NCI-H146 treated with DMSO at 0.1 percent for 48 hours (cell line): ENCODE measurements at regions not wholly inside any gene's neighbourhood (a gene's known extent, or its start where the extent isn't known, plus 50 kb on each side); places are given as distances from the start of the nearest gene placed in this dataset.
"Not testable (repeated sequence)": the region's sequence is repeated elsewhere in the genome, so short reads cannot be mapped to it uniquely, and the experiment has no call there.

Experiments
- DNase-seq: peaks from one replicate; lab custom pipeline; 2025; ENCODE audit not compliant: unreplicated experiment; lab: John Stamatoyannopoulos, UW

- no peak for DNase-seq
Measured at GRCh38 chr6:141195251-141195832, 937.4 kb upstream of the GJE1 start.

DNA sequence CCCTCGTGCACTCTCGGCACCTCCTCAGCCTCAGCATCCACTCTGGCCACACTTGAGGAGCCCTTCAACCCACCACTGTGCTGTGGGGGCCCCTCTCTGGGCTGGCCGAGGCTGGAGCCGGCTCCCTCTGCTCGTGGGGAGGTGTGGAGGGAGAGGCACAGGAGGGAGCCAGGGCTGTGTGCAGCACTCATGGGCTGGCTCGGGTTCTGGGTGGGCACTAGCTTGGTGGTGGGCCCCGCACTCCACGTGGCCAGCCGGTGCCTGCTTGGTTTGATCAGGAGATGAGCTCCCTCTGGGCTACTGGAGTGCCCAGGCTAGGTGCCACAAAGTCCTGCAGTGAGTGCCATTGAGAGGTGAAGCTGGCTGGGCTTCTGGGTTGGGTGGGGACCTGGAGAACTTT lies 949.4 kb upstream of the GJE1 start:
- no peak for DNase-seq

DNA sequence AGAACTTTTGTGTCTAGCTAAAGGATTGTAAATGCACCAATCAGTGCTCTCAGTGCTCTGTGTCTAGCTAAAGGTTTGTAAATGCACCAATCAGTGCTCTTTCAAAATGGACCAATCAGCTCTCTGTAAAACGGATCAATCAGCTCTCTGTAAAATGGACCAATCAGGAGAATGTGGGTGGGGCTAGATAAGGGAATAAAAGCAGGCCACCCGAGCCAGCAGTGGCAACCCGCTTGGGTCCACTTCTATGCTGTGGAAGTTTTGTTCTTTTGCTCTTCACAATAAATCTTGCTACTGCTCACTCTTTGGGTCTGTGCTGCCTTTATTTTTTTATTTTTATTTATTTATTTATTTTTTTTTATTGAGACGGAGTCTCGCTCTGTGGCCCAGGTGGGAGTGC lies 957.3 kb upstream of the GJE1 start:
- not testable (repeated sequence) for DNase-seq

- DNase-seq: no peak
Measured at GRCh38 chr6:141174932-141175331, 957.8 kb upstream of the GJE1 start.

DNA sequence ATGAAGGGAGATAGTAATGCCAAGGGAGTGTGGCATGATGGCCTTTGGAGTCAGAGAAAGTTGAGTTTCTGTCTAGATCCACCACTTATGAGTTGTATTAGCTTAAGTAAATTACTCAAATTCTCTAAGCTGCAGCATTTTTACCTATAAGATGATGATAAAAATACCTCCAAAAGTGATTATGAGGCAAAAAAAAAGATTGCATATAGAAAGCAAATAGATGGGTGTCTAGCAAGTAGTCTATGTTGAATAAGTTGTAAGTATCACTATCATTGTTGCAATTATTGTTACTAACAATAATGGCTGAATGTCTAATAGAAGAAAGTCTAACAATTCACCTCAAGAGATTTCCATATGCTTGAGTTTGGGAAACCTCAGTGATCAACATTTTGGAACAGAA lies 959.2 kb upstream of the GJE1 start:
- DNase-seq: no peak

DNA sequence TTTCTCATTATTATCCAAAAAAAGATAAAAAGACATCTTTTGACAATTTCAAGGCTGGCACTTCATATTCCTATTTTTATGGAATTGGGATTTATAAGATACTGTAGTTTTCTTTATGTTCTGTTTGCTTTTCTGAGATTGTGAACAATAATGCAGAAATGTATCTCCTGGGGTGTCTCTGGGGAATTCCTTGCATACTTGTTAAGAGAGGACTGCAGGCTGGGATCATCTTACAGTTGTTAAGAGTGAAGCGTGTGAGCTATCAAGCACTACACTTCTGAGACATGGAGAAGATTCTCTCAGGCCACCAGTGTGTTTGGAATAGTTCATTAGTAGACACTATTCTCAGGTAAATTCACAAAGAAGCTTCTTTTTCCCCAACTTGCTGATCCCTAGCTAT lies 963.3 kb upstream of the GJE1 start:
- DNase-seq: no peak

GRCh38 chr6:141167945-141168344 lies 964.8 kb upstream of the GJE1 start:
- no peak for DNase-seq

DNA sequence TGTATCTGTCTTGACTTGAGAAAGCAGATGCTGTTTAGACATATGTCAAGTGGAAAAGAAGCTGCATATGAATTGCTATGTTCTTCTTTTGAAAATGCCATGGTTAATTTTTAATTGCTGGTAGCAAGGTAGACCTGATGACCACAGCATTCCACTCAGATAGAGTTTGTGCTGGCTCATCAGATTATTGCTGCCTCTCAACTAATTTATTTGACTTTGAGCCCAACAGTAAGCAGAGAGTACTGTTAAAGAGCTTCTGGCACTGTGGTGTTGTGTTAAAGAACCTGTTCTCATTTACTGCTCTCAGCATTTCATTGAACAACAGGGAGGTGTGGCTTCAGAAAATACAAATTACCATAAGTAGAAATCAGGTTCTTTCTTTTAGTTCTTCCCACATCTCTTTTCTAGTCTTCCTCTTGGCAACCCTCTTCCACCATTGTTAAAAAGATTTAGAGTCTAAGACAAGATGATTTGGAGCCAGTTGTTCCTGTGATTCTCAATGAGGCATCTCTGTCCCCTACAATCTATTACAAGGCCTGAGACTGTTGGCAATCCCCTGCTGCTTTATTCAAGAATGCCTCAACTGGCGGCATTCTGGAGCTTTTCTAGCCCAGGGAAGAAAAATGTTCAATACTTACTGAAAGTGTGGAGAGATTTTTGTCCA lies 967.6 kb upstream of the GJE1 start:
- no peak for DNase-seq

DNA sequence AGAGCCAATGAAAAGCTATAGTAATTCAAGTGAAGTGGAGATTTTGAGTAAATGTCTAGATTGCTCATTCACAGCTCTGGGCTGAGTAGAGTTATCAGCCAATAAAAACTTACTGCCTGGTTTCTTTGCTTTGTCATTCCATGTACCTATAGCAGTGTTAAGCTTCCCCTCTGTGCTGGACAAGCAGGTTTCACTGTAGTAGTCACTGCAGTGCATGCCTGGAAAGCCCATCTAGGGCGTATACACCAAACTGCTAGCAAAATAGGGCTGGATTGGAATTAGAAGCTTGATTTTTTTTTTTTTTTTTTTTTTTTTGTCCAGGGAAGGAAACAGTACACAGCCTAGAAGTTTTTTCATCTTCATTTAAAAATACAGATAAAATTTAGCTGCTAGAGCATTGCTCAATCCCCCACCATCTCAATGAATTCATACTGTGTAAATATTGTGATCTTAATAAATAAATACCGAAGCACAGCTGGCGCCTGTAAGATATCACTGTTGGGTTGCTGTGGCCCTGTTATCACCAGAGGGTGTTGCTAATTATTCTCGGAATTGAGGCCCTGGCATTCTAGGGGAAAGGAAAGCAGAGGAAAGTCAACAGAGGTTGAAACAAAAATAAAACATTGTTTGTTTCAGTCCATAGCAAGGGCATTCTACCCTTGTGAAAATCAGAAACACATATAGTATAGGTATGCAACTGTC lies 968.5 kb upstream of the GJE1 start:
- peak; percentile 85 for DNase-seq

GRCh38 chr6:141163107-141163506 lies 969.6 kb upstream of the GJE1 start:
- DNase-seq: no peak

DNA sequence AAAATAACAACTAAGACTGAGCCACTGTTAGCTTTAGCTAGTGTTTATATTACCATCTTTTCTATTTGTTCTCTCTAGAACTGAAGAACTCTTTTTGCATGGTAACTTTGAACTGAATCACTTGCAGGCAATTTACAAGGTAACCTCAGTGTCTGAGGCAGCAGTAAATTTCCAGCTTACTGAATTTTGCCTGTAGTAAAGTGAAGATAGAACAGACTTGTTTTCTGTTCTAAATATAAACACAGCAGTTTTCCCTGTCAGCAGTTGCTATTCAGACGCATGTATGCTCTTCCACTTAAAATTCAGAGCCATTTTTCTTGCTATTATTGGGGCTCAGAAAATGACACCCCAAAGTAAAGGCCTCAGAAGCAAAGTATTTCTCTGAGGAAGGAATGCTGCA lies 974.0 kb upstream of the GJE1 start:
- no peak for DNase-seq

GRCh38 chr6:141153563-141153962 lies 979.2 kb upstream of the GJE1 start:
- no peak for DNase-seq

DNA sequence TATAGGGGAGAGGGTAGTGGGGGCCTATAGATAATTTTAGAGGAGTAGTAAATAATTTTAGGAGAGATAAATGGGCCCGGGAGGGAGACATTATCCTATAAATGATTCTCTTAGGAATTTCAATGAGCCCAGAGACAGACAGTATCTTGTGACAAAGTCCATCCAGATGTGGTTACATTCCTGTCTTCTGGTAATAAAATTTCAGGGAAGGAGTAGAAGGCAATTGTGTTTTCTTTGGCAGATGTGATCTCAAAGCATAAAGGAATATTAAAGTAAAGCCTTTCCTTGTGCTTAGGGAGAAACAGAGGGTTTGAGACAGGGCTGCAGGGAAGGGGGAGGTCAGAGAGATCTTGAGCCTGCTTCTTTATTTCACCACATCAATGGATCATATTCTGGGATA lies 979.8 kb upstream of the GJE1 start:
- DNase-seq: no peak

- DNase-seq: no peak
Measured at GRCh38 chr6:141151710-141152417, 980.9 kb upstream of the GJE1 start.

- DNase-seq: no peak
Measured at GRCh38 chr6:141141870-141142269, 990.9 kb upstream of the GJE1 start.

- no peak for DNase-seq
Measured at GRCh38 chr6:141140905-141141304, 991.8 kb upstream of the GJE1 start.

- no peak for DNase-seq
Measured at GRCh38 chr6:141139461-141139860, 993.3 kb upstream of the GJE1 start.

- DNase-seq: no peak
Measured at GRCh38 chr6:141134723-141135122, 998.0 kb upstream of the GJE1 start.

DNA sequence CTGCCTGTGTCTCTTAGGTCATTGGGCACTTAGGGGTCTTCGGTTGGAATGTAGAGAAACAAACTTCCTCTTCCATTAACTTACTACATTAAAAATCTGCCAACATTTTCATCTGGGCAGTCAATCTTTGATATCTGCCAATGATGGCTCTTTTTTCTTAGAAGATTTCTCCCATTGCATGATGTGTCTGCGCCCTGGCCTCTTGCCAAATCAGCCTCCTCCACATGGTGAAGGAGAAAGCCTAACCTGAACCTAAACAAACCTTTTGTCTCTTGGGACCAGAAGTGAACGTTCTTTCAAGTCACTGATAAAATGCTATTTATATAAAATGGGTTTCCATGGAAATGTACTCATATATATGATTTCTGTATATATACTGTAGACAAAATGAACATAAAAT lies 998.9 kb upstream of the GJE1 start:
- DNase-seq: no peak

- DNase-seq: no peak
Measured at GRCh38 chr6:141133346-141133745, 999.4 kb upstream of the GJE1 start.

DNA sequence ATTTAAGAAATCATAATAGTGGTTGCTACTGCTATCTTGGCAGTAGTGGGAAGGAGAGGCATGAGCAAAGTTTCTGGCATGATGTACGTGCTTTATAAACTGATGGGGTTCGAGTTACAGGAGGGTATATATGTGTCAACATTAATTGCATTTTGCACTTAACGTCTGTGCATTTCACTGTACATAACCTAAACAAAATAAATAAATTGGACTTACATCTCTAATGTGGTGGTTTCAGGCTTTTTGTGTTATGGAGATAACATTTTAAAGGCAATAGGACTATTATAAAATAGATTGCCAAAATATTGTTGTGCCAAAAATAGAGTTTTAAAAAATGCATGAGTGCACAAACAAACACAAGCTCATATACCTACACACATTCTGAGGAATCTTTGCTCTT lies 1001.1 kb upstream of the GJE1 start:
- no peak for DNase-seq

- no peak for DNase-seq
Measured at GRCh38 chr6:141123497-141123896, 1009.2 kb upstream of the GJE1 start.
